Activated T-helper 1 cell treated with anti-CD3 and anti-CD28 coated beads, Interleukin-12 subunit alpha, Interleukin-12 subunit beta, Interleukin-2, Interleukin-4 antibody, amounts not matched to agents 30 ng/mL and 10 ng/mL and 1 ng/mL, durations not matched to agents 14 hours and 24 hours and 36 hours (primary cell): ENCODE measurements at regions not wholly inside any gene's neighbourhood (a gene's known extent, or its start where the extent isn't known, plus 50 kb on each side); places are given as distances from the start of the nearest gene placed in this dataset.
"Not testable (repeated sequence)": the region's sequence is repeated elsewhere in the genome, so short reads cannot be mapped to it uniquely, and the experiment has no call there.

ENCODE experiments used
- DNase-seq: peaks from one replicate; pipeline ENCODE4 v3.0.0; 2021; ENCODE audit warnings: low spot score
- H3K27ac Mint-ChIP-seq: one replicate; pipeline ENCODE4 v1.8.0; 2021; ENCODE audit warnings: mild to moderate bottlenecking, mixed read lengths
- H3K27me3 Mint-ChIP-seq: one replicate; pipeline ENCODE4 v1.8.0; 2022; ENCODE audit warnings: mild to moderate bottlenecking, moderate library complexity, mixed read lengths; ENCODE audit not compliant: insufficient read depth
- H3K36me3 Mint-ChIP-seq: one replicate; pipeline ENCODE4 v1.8.0; 2021; ENCODE audit warnings: low read depth, mixed read lengths
- H3K4me1 Mint-ChIP-seq: one replicate; pipeline ENCODE4 v1.8.0; 2021; ENCODE audit warnings: low read depth, mixed read lengths
- H3K4me3 Mint-ChIP-seq: one replicate; pipeline ENCODE4 v1.8.0; 2021; ENCODE audit warnings: mild to moderate bottlenecking, moderate library complexity, mixed read lengths
- H3K9me3 Mint-ChIP-seq: one replicate; pipeline ENCODE4 v1.8.0; 2021; ENCODE audit warnings: mixed read lengths
- intact Hi-C: fragments of 100-400 bp; cut with micrococcal nuclease; formaldehyde crosslinking; loops from one replicate; pipeline ENCODE4 v1.15.1; 2024

- intact Hi-C loops = loop anchor here (1.0 to 2.0 kb wide), 3 partner anchors 323 to 412 kb away; no protein-coding TSS in a partner anchor
- peaks cover 5% of the 10 kb centered on the region for H3K4me1 Mint-ChIP-seq
- no peak for DNase-seq
- peaks cover 7% of the 10 kb centered on the region for H3K27me3 Mint-ChIP-seq
- peaks cover 2% of the 10 kb centered on the region for H3K36me3 Mint-ChIP-seq
- no peaks in the 10 kb centered on the region for H3K9me3 Mint-ChIP-seq
- H3K4me3 Mint-ChIP-seq = no peak overlapping the region
- H3K27ac Mint-ChIP-seq = no peak overlapping the region
Observed at GRCh38 chr5:81837667-81838306, 86.9 kb upstream of the SSBP2 start.

GRCh38 chr5:81835814-81836367, 85.0 kb upstream of the SSBP2 start:
- peaks cover 7% of the 10 kb centered on the region for H3K27me3 Mint-ChIP-seq
- no peak for DNase-seq
- no peaks in the 10 kb centered on the region for H3K9me3 Mint-ChIP-seq
- no peak overlapping the region for H3K27ac Mint-ChIP-seq
- peaks cover 5% of the 10 kb centered on the region for H3K4me1 Mint-ChIP-seq
- peaks cover 2% of the 10 kb centered on the region for H3K36me3 Mint-ChIP-seq
- intact Hi-C loops = no loop called here
- no peak overlapping the region for H3K4me3 Mint-ChIP-seq

GRCh38 chr5:81834021-81834660, 83.2 kb upstream of the SSBP2 start:
- H3K4me1 Mint-ChIP-seq = peaks cover 5% of the 10 kb centered on the region
- H3K4me3 Mint-ChIP-seq = no peak overlapping the region
- H3K9me3 Mint-ChIP-seq = no peaks in the 10 kb centered on the region
- intact Hi-C loops = no loop called here
- peaks cover 9% of the 10 kb centered on the region for H3K27me3 Mint-ChIP-seq
- H3K27ac Mint-ChIP-seq = no peak overlapping the region
- peaks cover 2% of the 10 kb centered on the region for H3K36me3 Mint-ChIP-seq
- no peak for DNase-seq

- no peak for DNase-seq
- Mint-ChIP-seq H3K4me1 (no peaks in the 10 kb centered on the region), H3K36me3 (peaks cover 2% of the 10 kb centered on the region), H3K9me3 (no peaks in the 10 kb centered on the region), H3K27ac (no peak overlapping the region), H3K27me3 (peaks cover 6% of the 10 kb centered on the region), H3K4me3 (no peak overlapping the region)
- intact Hi-C loops = no loop called here
Observed at GRCh38 chr5:81830596-81830995, 79.7 kb upstream of the SSBP2 start.

- intact Hi-C loops = no loop called here
- no peak overlapping the region for H3K27ac Mint-ChIP-seq
- H3K27me3 Mint-ChIP-seq = peaks cover 6% of the 10 kb centered on the region
- no peaks in the 10 kb centered on the region for H3K9me3 Mint-ChIP-seq
- DNase-seq = no peak
- no peaks in the 10 kb centered on the region for H3K4me1 Mint-ChIP-seq
- peaks cover 2% of the 10 kb centered on the region for H3K36me3 Mint-ChIP-seq
- no peak overlapping the region for H3K4me3 Mint-ChIP-seq
Observed at GRCh38 chr5:81829242-81829641, 78.3 kb upstream of the SSBP2 start.

- Mint-ChIP-seq H3K27me3 (peaks cover 4% of the 10 kb centered on the region), H3K36me3 (no peaks in the 10 kb centered on the region), H3K27ac (no peak overlapping the region), H3K4me1 (no peaks in the 10 kb centered on the region), H3K4me3 (no peak overlapping the region), H3K9me3 (no peaks in the 10 kb centered on the region)
- intact Hi-C loops = no loop called here
- no peak for DNase-seq
Observed at GRCh38 chr5:81827500-81827899, 76.6 kb upstream of the SSBP2 start.

GRCh38 chr5:81826128-81826527, 75.2 kb upstream of the SSBP2 start:
- peaks cover 4% of the 10 kb centered on the region for H3K27me3 Mint-ChIP-seq
- peaks cover 2% of the 10 kb centered on the region for H3K4me1 Mint-ChIP-seq
- DNase-seq = no peak

GRCh38 chr5:81825237-81825636, 74.3 kb upstream of the SSBP2 start:
- Mint-ChIP-seq H3K9me3 (no peaks in the 10 kb centered on the region), H3K36me3 (no peaks in the 10 kb centered on the region), H3K4me1 (peaks cover 11% of the 10 kb centered on the region), H3K27ac (no peak overlapping the region), H3K4me3 (no peak overlapping the region), H3K27me3 (peaks cover 4% of the 10 kb centered on the region)
- intact Hi-C loops = no loop called here
- DNase-seq = no peak

More at GRCh38 chr5:81826128-81826527, 75.2 kb upstream of the SSBP2 start:
- intact Hi-C loops = no loop called here
- Mint-ChIP-seq H3K4me3 (no peak overlapping the region), H3K36me3 (no peaks in the 10 kb centered on the region), H3K9me3 (no peaks in the 10 kb centered on the region), H3K27ac (no peak overlapping the region)

GRCh38 chr5:81823736-81824135, 72.8 kb upstream of the SSBP2 start:
- DNase-seq, H3K36me3 Mint-ChIP-seq, H3K4me3 Mint-ChIP-seq, H3K27ac Mint-ChIP-seq, H3K9me3 Mint-ChIP-seq, H3K27me3 Mint-ChIP-seq, intact Hi-C loops: not testable (repeated sequence)
- H3K4me1 Mint-ChIP-seq = peaks cover 24% of the 10 kb centered on the region

GRCh38 chr5:81820863-81821262, 70.0 kb upstream of the SSBP2 start:
- no peak for DNase-seq
- Mint-ChIP-seq H3K4me3 (no peak overlapping the region), H3K9me3 (peaks cover 4% of the 10 kb centered on the region), H3K27ac (no peak overlapping the region), H3K36me3 (no peaks in the 10 kb centered on the region), H3K27me3 (peaks cover 2% of the 10 kb centered on the region), H3K4me1 (peaks cover 42% of the 10 kb centered on the region)
- intact Hi-C loops = no loop called here

GRCh38 chr5:81820318-81820636, 69.4 kb upstream of the SSBP2 start:
- peaks cover 42% of the 10 kb centered on the region for H3K4me1 Mint-ChIP-seq
- H3K27me3 Mint-ChIP-seq = peaks cover 2% of the 10 kb centered on the region
- H3K9me3 Mint-ChIP-seq = peaks cover 4% of the 10 kb centered on the region
- H3K36me3 Mint-ChIP-seq = no peaks in the 10 kb centered on the region
- no peak overlapping the region for H3K4me3 Mint-ChIP-seq
- no peak for DNase-seq
- no peak overlapping the region for H3K27ac Mint-ChIP-seq
- intact Hi-C loops = no loop called here

- H3K36me3 Mint-ChIP-seq = no peaks in the 10 kb centered on the region
- H3K27ac Mint-ChIP-seq = no peak overlapping the region
- intact Hi-C loops = loop anchor here (5.0 kb wide), 1 partner anchor 37 kb away; no protein-coding TSS in a partner anchor
- H3K4me1 Mint-ChIP-seq = peaks cover 42% of the 10 kb centered on the region
- H3K9me3 Mint-ChIP-seq = peaks cover 4% of the 10 kb centered on the region
- DNase-seq = no peak
- H3K4me3 Mint-ChIP-seq = no peak overlapping the region
- H3K27me3 Mint-ChIP-seq = peaks cover 2% of the 10 kb centered on the region
Observed at GRCh38 chr5:81819556-81820317, 68.8 kb upstream of the SSBP2 start.

GRCh38 chr5:81817980-81818379, 67.1 kb upstream of the SSBP2 start:
- peaks cover 4% of the 10 kb centered on the region for H3K9me3 Mint-ChIP-seq
- H3K27ac Mint-ChIP-seq = no peak overlapping the region
- no peak overlapping the region for H3K4me3 Mint-ChIP-seq
- intact Hi-C loops = loop anchor here (5.0 kb wide), 1 partner anchor 36 kb away; no protein-coding TSS in a partner anchor
- H3K4me1 Mint-ChIP-seq = peaks cover 42% of the 10 kb centered on the region
- peaks cover 2% of the 10 kb centered on the region for H3K27me3 Mint-ChIP-seq
- peaks cover 2% of the 10 kb centered on the region for H3K36me3 Mint-ChIP-seq
- peak; percentile 3 for DNase-seq
